B cell (primary cell): ENCODE measurements at regions not wholly inside any gene's neighbourhood (a gene's known extent, or its start where the extent isn't known, plus 50 kb on each side); places are given as distances from the start of the nearest gene placed in this dataset.

ENCODE experiments used
- ATAC-seq: fragments of 200-7000 bp; cut with Tn5 transposase; one replicate; pipeline ENCODE4 v1.10.0; 2021; ENCODE audit warnings: low read depth, mild to moderate bottlenecking, moderate number of reproducible peaks, moderate library complexity
- CTCF ChIA-PET: fragments of 350-600 bp; sonication (Branson Sonifier 250); formaldehyde crosslinking; loops from one replicate; lab custom pipeline; 2021; ENCODE audit warnings: antibody characterized with exemption, inconsistent platforms; lab: Charles Lee
- POLR2A ChIA-PET: fragments of 350-600 bp; sonication (Branson Sonifier 250); formaldehyde crosslinking; loops from one replicate; lab custom pipeline; 2021; ENCODE audit warnings: antibody characterized with exemption; lab: Charles Lee
- DNase-seq: peaks from one replicate; pipeline ENCODE4 v3.0.0; 2013
- H2AFZ ChIP-seq: 2 replicates; pipeline ENCODE4 v1.6.1; 2012; ENCODE audit warnings: mild to moderate bottlenecking, low read depth, low read length; ENCODE audit not compliant: insufficient read depth, poor library complexity, severe bottlenecking
- H3K27ac ChIP-seq, 2 donors: 1 replicate in 1 of 2; 2 replicates in 1 of 2; pipeline ENCODE4 v1.5.1; 2012 to 2013; ENCODE audit warnings: low read length in 2 of 2, mild to moderate bottlenecking in 2 of 2, moderate library complexity in 1 of 2
- H3K27me3 ChIP-seq, 4 experiments: fragments of 200-600 bp in 1 of 4; sonication (generic) in 1 of 4; replicated peaks in 1 of 4; 1 replicate in 2 of 4; 2 replicates in 2 of 4; pipeline versions ENCODE4 v1.6.1 to v1.7.0; 2013 to 2016; ENCODE audit warnings: low read length in 3 of 4, mild to moderate bottlenecking in 2 of 4, mixed read lengths in 1 of 4, moderate library complexity in 1 of 4; ENCODE audit not compliant: insufficient read depth in 4 of 4, control insufficient read depth in 3 of 4; ENCODE audit errors: control extremely low read depth in 1 of 4
- H3K36me3 ChIP-seq, 2 experiments: replicated peaks in 1 of 2; 1 replicate in 1 of 2; 2 replicates in 1 of 2; pipeline versions ENCODE4 v1.6.1 to v1.7.1; 2013; ENCODE audit warnings: low read length in 1 of 2; ENCODE audit not compliant: insufficient read depth in 2 of 2, control insufficient read depth in 1 of 2; ENCODE audit errors: control extremely low read depth in 1 of 2, extremely low read depth in 1 of 2
- H3K4me1 ChIP-seq, 2 donors: fragments of 200-600 bp in 1 of 2; sonication (generic) in 1 of 2; 1 replicate in 1 of 2; 2 replicates in 1 of 2; pipeline versions ENCODE4 v1.5.1 to v1.6.1; 2013 to 2017; ENCODE audit warnings: low read length in 2 of 2; ENCODE audit not compliant: control insufficient read depth in 2 of 2, insufficient read depth in 2 of 2
- H3K4me2 ChIP-seq: replicated peaks from 2 replicates; pipeline ENCODE3; 2012; ENCODE audit warnings: mild to moderate bottlenecking, low read depth, low read length; ENCODE audit not compliant: poor library complexity, severe bottlenecking
- H3K4me3 ChIP-seq, 5 experiments: fragments of 200-600 bp in 1 of 5; sonication (generic) in 1 of 5; 1 replicate in 3 of 5; 2 replicates in 2 of 5; pipeline versions ENCODE4 v1.5.1 to v1.7.0; 2011 to 2016; ENCODE audit warnings: low read length in 4 of 5, mild to moderate bottlenecking in 4 of 5, low read depth in 2 of 5, control low read depth in 1 of 5, moderate library complexity in 1 of 5; ENCODE audit not compliant: insufficient read depth in 1 of 5; ENCODE audit errors: control extremely low read depth in 1 of 5, extremely low read depth in 1 of 5
- H3K79me2 ChIP-seq: fragments of 200-600 bp; sonication (generic); one replicate; pipeline ENCODE4 v1.6.0; 2016; ENCODE audit warnings: low read length; ENCODE audit not compliant: control insufficient read depth, insufficient read depth
- H3K9ac ChIP-seq: fragments of 200-600 bp; sonication (generic); 2 replicates; pipeline ENCODE4 v1.6.1; 2017; ENCODE audit warnings: mild to moderate bottlenecking, low read length, moderate library complexity
- H3K9me3 ChIP-seq, 3 donors: one replicate each; pipeline versions ENCODE4 v1.6.1 to v1.7.1; 2013; ENCODE audit warnings: low read length in 2 of 3; ENCODE audit not compliant: control insufficient read depth in 2 of 3, insufficient read depth in 1 of 3; ENCODE audit errors: control extremely low read depth in 1 of 3
- H4K20me1 ChIP-seq: 2 replicates; pipeline ENCODE4 v1.6.0; 2012; ENCODE audit warnings: mild to moderate bottlenecking, low read length; ENCODE audit not compliant: insufficient read depth, control insufficient read depth, poor library complexity, severe bottlenecking
- H3K27ac Mint-ChIP-seq: one replicate; pipeline ENCODE4 v1.8.0; 2021; ENCODE audit warnings: mixed read lengths
- H3K27me3 Mint-ChIP-seq: one replicate; pipeline ENCODE4 v1.8.0; 2021; ENCODE audit warnings: mixed read lengths
- H3K4me1 Mint-ChIP-seq: one replicate; pipeline ENCODE4 v1.8.0; 2021; ENCODE audit warnings: mixed read lengths
- H3K4me3 Mint-ChIP-seq: one replicate; pipeline ENCODE4 v1.8.0; 2021; ENCODE audit warnings: mixed read lengths
- H3K9me3 Mint-ChIP-seq: one replicate; pipeline ENCODE4 v1.8.0; 2022; ENCODE audit warnings: mixed read lengths; ENCODE audit not compliant: insufficient read depth
- CTCF ChIP-seq: fragments of 200-600 bp; IDR thresholded peaks from one replicate; pipeline ENCODE4 v1.8.0; 2022; ENCODE audit warnings: antibody characterized with exemption, mild to moderate bottlenecking
- EZH2 ChIP-seq: IDR thresholded peaks from 2 replicates; pipeline ENCODE4 v1.6.1; 2012; ENCODE audit warnings: borderline replicate concordance, low read depth, mild to moderate bottlenecking, moderate library complexity, low read length; ENCODE audit not compliant: insufficient read depth, poor library complexity, severe bottlenecking
- WGBS: methylation state at CpG from one replicate; pipeline ENCODE4 v1.1.5; 2013; ENCODE audit warnings: missing lambda C conversion rate; ENCODE audit not compliant: insufficient coverage; 5-methylcytosine and 5-hydroxymethylcytosine counted together
- intact Hi-C: fragments of 100-400 bp; cut with micrococcal nuclease; formaldehyde crosslinking; loops from one replicate; pipeline ENCODE4 v1.10.0; 2022

- intact Hi-C loops, result no loop called here
- no peaks in the 10 kb centered on the region for H4K20me1 ChIP-seq
- ChIA-PET CTCF (no interaction called here), POLR2A (no interaction called here)
- no peak overlapping the region for H2AFZ ChIP-seq
- no peak overlapping the region for H3K4me3 ChIP-seq
- ATAC-seq (no peak), DNase-seq (no peak)
- H3K27me3 ChIP-seq, result no peaks in the 10 kb centered on the region
- no peak overlapping the region for H3K27ac Mint-ChIP-seq
- no peak overlapping the region for H3K9ac ChIP-seq
- WGBS, result 100% methylated on average over 1 of the region's 3 CpGs
- no peak for TF ChIP-seq CTCF
- TF ChIP-seq EZH2, result no peak
- H3K4me2 ChIP-seq, result no peak overlapping the region
- no peaks in the 10 kb centered on the region for H3K4me1 ChIP-seq
- H3K9me3 ChIP-seq, result peaks cover 0 to 9% (median 0%) of the 10 kb centered on the region in 3 donors
- H3K9me3 Mint-ChIP-seq, result no peaks in the 10 kb centered on the region
- H3K4me3 Mint-ChIP-seq, result no peak overlapping the region
- no peak overlapping the region for H3K27ac ChIP-seq
- H3K27me3 Mint-ChIP-seq, result no peaks in the 10 kb centered on the region
- no peaks in the 10 kb centered on the region for H3K79me2 ChIP-seq
- no peaks in the 10 kb centered on the region for H3K36me3 ChIP-seq
- no peaks in the 10 kb centered on the region for H3K4me1 Mint-ChIP-seq
Measured at GRCh38 chr19:28956421-28956820, 256.5 kb downstream of the UQCRFS1 start.

- no peak overlapping the region for H2AFZ ChIP-seq
- H3K9ac ChIP-seq, result no peak overlapping the region
- no peak overlapping the region for H3K4me3 Mint-ChIP-seq
- no peaks in the 10 kb centered on the region for H3K9me3 Mint-ChIP-seq
- CTCF ChIA-PET, result no interaction called here
- H3K27ac ChIP-seq, result no peak overlapping the region
- ATAC-seq, result no peak
- no peaks in the 10 kb centered on the region for H3K27me3 Mint-ChIP-seq
- intact Hi-C loops, result no loop called here
- H3K4me1 ChIP-seq, result no peaks in the 10 kb centered on the region
- H3K4me2 ChIP-seq, result no peak overlapping the region
- H3K79me2 ChIP-seq, result no peaks in the 10 kb centered on the region
- no peaks in the 10 kb centered on the region for H3K4me1 Mint-ChIP-seq
- no peaks in the 10 kb centered on the region for H3K36me3 ChIP-seq
- DNase-seq, result no peak
- peaks cover 0 to 21% (median 0%) of the 10 kb centered on the region in 3 donors for H3K9me3 ChIP-seq
- no peak overlapping the region for H3K4me3 ChIP-seq
- TF ChIP-seq CTCF (no peak), EZH2 (no peak)
- H3K27ac Mint-ChIP-seq, result no peak overlapping the region
- POLR2A ChIA-PET, result no interaction called here
- no peaks in the 10 kb centered on the region for H4K20me1 ChIP-seq
- no peaks in the 10 kb centered on the region for H3K27me3 ChIP-seq
- WGBS, result 100% methylated on average over 1 of the region's 4 CpGs
Measured at GRCh38 chr19:28949535-28949934, 263.4 kb downstream of the UQCRFS1 start.
